ENCODE measurements at regions not wholly inside any gene's neighbourhood (a gene's known extent, or its start where the extent isn't known, plus 50 kb on each side); places are given as distances from the start of the nearest gene placed in this dataset.
"Not testable (repeated sequence)": the region's sequence is repeated elsewhere in the genome, so short reads cannot be mapped to it uniquely, and the experiment has no call there.

DNA sequence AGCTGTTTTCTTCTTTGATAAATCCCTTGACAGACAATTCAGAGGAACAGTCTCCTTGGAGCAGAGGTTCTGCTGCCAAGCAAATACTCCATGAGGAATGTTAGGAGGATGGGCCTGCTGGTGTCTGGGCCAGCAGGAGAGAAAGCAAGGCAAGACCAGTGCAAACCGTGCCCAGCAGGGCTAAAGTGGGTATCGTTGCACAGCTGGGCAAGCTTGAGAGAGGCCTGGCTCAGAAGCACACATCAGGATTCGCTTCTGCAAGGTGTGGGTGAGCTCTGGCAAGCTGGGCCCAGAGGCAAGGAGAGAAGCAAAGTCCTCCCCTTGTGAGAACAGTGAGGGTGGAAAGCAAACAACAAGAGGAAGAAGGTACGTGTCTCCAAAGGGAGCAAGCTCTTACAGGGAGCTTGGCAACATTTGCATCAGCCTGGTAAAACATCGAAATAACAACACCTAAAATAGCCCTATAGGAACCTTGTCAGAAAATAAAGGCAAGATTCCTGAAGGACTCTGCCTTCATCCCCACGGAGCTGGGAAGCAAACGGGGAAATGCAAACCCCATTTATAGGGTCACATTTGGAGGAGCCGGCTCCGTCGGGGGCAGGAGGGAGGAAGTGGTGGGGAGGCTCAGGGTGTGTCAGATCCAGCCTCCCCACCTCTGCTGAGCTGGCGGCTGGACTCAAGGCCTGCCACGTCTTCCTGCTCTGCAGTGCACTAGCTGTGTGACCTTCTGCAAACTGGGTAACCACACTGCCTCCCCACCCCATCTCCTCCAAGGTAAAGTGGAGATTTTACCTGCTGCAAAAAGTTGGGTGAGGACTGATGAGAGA lies 62.3 kb upstream of the HIVEP3 start:
- DNase-seq: no peak

DNA sequence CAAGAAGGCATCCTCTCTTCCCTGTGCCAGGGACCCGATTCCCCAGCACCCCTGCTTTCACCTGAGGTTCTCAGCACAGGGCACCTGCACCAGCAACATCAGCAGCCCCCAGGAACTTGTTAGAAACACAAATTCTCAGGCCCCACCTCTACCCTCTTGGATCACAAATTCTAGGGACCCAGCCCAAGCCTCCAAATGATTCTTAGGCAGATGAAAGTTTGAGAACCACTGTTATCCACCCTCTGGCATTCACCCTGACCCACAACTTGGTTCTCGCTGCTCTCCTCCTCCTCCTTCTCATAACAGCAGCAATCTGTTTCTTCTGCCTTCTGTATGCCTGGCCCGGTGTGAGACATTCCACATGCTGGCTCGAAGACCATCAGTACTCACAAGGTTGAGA lies 60.3 kb upstream of the HIVEP3 start:
- no peak for DNase-seq

DNA sequence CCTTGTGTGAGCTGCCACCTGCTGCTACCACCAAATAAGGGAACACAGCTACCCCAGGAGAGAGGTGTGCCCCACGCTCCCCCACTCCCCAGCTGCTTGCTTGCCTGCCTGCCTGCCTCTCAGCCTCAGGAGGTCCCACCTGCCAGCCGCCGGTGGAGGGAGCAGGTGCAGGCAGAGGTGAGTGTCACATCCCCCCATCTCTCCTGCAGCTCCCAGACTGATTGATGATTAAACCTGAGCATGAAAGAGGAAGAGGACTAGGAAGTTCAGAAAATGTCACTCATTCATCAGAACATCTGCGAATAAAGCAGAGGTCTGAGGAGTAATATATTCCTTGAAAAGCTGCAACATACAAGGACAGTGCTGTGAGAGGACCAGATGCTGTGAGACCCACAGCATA lies 58.6 kb upstream of the HIVEP3 start:
- no peak for DNase-seq

DNA sequence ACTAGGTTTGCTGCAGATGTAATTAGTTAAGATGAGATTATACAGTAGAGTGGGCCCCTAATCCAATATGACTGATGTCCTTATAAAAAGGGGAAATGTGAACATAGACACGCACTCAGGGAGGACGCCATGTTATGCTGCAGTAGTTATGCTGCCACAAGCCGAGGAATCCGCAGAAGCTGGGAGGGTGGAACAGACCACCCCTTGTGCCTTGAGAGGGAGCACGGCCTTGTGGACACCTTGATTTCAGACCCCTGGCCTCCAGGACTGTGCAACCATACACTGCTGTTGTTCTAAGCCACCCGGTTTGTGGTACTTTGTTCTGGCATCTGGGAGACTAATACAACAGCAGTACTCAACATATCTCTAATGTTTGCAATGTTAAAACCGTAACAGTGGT lies 57.9 kb upstream of the HIVEP3 start:
- no peak for DNase-seq

DNA sequence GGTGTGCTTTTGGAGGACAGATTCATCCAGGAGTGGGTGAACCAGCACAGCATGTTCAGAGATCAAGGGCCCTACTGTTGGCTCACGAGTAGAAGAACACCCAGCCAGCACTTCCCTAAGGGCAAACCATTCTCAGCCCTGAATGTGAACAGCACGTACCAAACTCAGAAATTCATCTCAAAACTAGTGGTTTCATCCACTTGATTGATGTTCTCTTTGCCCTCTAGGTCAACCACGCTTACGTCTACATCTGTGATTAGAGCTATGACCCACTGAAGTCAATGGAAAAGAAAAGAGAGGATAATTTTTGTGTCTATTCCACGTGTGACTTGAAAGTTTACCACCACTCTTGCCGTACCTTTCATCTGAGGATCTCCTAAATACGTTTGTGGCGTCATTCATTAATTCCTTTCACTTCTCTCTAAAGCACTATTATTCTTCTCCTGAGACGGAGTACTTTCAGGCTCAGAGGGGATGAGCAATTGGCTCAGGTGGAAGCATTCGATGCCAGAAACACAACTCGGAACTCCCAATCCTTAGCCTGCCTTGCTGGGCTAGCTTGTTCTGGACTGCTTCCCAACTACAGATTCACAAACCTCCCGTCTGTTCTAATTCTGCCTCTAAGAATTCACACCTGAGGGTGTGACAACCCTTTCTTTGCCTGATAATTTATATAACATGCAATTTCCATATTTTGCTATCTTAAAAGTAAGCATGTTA lies 57.3 kb upstream of the HIVEP3 start:
- no peak for DNase-seq

DNA sequence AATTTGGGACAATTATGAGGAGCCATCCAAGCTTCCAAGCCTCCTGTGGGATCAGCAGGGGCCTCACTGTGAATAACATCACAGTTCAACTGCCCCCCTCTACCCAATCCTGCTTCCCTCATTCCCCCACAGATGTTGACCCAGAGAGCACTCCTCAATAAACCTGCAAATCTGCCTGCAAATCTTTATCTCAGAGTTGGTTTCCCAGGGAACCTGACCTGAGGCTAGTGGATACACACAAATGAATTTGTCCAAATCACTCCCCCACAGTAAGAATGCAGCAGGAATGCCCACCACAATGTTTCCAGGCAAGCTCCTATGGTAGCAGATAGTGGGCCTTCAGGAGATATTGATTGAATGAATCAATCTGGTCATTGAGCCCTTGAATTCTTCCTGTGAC lies 56.4 kb upstream of the HIVEP3 start:
- DNase-seq: no peak

DNA sequence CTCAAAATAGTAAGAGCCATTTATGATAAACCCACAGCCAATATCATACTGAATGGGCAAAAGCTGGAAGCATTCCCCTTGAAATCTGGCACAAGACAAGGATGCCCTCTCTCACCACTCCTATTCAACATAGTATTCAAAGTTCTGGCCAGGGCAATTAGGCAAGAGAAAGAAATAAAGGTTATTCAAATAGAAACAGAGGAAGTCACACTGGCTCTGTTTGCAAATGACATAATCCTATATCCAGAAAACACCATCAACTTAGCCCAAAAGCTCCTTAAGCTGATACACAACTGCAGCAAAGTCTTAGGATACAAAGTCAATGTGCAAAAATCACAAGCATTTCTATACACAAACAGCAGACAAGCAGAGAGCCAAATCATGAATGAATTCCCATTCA lies 49.8 kb upstream of the HIVEP3 start:
- not testable (repeated sequence) for DNase-seq

All from left kidney (tissue), 1 donor.